HFF-Myc (cell line): ENCODE measurements at regions not wholly inside any gene's neighbourhood (a gene's known extent, or its start where the extent isn't known, plus 50 kb on each side); places are given as distances from the start of the nearest gene placed in this dataset.
"Not testable (repeated sequence)": the region's sequence is repeated elsewhere in the genome, so short reads cannot be mapped to it uniquely, and the experiment has no call there.

Experiments
- DNase-seq: peaks from one replicate; pipeline ENCODE4 v3.0.0-alpha.2; 2011; ENCODE audit warnings: low read depth; ENCODE audit errors: extremely low read depth
- H3K4me3 ChIP-seq: replicated peaks from 2 replicates; pipeline ENCODE4 v1.5.1; 2011; ENCODE audit warnings: low read depth, mild to moderate bottlenecking, control low read depth, low read length
- CTCF ChIP-seq: IDR thresholded peaks from 2 replicates; pipeline ENCODE4 v1.5.1; 2012; ENCODE audit warnings: mild to moderate bottlenecking, low read depth, low read length, control low read depth; ENCODE audit errors: missing control alignments

GRCh38 chr4:79561751-79562150 lies 153.7 kb upstream of the GK2 start:
- no peak overlapping the region for H3K4me3 ChIP-seq
- no peak for DNase-seq
- TF ChIP-seq CTCF = no peak

- H3K4me3 ChIP-seq, DNase-seq: not testable (repeated sequence)
Measured at GRCh38 chr4:79559398-79559797, 151.4 kb upstream of the GK2 start.

GRCh38 chr4:79552311-79552710 lies 144.3 kb upstream of the GK2 start:
- no peak for DNase-seq
- no peak for TF ChIP-seq CTCF
- no peak overlapping the region for H3K4me3 ChIP-seq

GRCh38 chr4:79551555-79551954 lies 143.5 kb upstream of the GK2 start:
- no peak overlapping the region for H3K4me3 ChIP-seq
- TF ChIP-seq CTCF = no peak
- DNase-seq = no peak

- no peak for DNase-seq
- TF ChIP-seq CTCF = no peak
- H3K4me3 ChIP-seq = no peak overlapping the region
Measured at GRCh38 chr4:79547851-79548250, 139.8 kb upstream of the GK2 start.

GRCh38 chr4:79545292-79545691 lies 137.3 kb upstream of the GK2 start:
- not testable (repeated sequence) for DNase-seq, H3K4me3 ChIP-seq

GRCh38 chr4:79540143-79540542 lies 132.1 kb upstream of the GK2 start:
- no peak for DNase-seq
- no peak for TF ChIP-seq CTCF

GRCh38 chr4:79535516-79535915 lies 127.5 kb upstream of the GK2 start:
- no peak for DNase-seq
- no peak overlapping the region for H3K4me3 ChIP-seq
- TF ChIP-seq CTCF = no peak

More at GRCh38 chr4:79540143-79540542, 132.1 kb upstream of the GK2 start:
- no peak overlapping the region for H3K4me3 ChIP-seq
